GM21723 (cell line): ENCODE measurements at regions not wholly inside any gene's neighbourhood (a gene's known extent, or its start where the extent isn't known, plus 50 kb on each side); places are given as distances from the start of the nearest gene placed in this dataset.

ENCODE experiments used
- ATAC-seq: cut with Tn5 transposase; IDR thresholded peaks from one replicate; pipeline ENCODE4 v1.9.1; 2021; ENCODE audit warnings: mild to moderate bottlenecking, moderate library complexity; ENCODE audit not compliant: unreplicated experiment

DNA sequence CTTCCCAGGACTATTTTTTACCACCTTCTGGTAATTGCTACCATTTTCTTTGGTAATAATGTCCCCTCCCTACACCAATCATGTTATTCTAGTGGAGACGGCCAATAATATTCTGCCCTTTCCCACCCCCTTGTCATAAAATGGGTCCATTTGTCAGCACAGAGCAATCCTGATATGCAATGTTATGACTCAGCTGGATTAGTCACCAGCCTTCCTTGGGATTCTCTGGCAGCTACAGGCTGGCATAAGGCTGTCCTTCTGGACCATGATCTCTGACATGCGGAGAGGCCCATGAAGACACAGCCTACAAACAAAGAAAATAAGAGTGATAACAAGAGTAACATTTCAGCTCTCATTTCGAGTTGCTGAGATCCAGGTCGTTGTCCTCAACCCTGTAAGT is 222.0 kb upstream of the CPNE8 start:
- no peak for ATAC-seq

- ATAC-seq: no peak
Observed at GRCh38 chr12:39125566-39125965, 220.2 kb upstream of the CPNE8 start.

GRCh38 chr12:39124768-39125167 is 219.4 kb upstream of the CPNE8 start:
- no peak for ATAC-seq

GRCh38 chr12:39123580-39124253 is 218.3 kb upstream of the CPNE8 start:
- ATAC-seq: no peak

- ATAC-seq: no peak
Observed at GRCh38 chr12:39122562-39123204, 217.3 kb upstream of the CPNE8 start.

DNA sequence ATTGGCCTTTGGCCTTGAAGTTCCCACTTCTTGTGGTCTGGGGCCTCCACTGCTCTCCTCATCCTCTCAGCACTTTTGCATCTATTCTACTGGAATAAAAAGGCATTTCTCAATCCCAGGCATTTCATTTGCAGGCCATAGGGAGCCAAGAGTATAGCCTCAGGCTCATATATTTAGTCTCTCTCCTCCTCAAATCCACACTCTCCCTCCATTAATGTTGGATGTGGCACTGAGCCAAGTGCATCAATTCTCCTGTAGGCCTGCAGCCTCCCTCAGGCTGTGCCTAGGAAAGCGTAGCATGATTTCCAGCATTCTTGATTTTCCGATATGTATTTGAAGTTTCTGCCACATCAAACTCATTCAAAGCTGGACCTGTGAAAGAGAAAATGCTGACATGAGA is 211.5 kb upstream of the CPNE8 start:
- ATAC-seq: no peak

- ATAC-seq: no peak
Observed at GRCh38 chr12:39112064-39112463, 206.7 kb upstream of the CPNE8 start.

- ATAC-seq: no peak
Observed at GRCh38 chr12:39105111-39105510, 199.7 kb upstream of the CPNE8 start.

- ATAC-seq: peak; percentile 95
Observed at GRCh38 chr12:39103552-39104165, 198.3 kb upstream of the CPNE8 start.

GRCh38 chr12:39102474-39103209 is 197.3 kb upstream of the CPNE8 start:
- ATAC-seq: no peak

GRCh38 chr12:39095636-39096330 is 190.4 kb upstream of the CPNE8 start:
- ATAC-seq: no peak

- no peak for ATAC-seq
Observed at GRCh38 chr12:39081910-39082309, 176.5 kb upstream of the CPNE8 start.

DNA sequence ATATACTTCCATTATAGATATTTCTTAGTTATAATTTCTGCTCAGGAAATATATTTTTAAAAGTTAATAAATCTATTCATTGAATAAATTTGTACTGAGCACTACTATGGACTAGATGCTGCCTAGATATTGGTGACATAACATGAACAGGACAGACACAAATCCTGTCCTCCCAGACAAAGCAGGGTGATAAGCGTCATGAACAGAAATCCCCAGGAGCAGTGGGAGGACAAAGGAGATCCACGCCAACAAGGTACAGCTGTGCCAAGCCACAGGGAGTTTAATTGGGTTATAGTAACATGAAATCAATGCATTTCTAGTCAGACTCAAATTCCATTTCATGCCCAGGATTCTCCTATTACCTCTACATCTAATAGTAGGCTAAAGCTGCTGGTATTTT is 171.8 kb upstream of the CPNE8 start:
- ATAC-seq: no peak

DNA sequence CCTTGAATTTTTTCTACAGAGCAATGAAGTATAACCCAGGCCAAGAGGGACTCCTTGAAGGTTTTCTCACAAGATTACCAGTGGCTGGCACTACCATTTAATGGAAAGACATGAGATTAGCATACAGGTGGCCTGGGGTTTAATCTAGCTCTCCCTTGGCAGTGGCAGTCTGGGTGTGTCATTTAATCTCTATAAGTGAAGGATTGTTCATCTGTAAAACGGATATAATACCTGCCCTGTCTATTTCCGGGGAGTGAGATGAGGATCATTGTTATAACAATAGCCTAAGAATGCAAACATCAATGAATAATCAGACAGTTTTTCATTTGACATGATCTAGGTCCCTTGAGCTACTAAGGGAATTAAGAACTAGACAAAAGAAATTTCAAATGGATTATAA is 168.7 kb upstream of the CPNE8 start:
- no peak for ATAC-seq

DNA sequence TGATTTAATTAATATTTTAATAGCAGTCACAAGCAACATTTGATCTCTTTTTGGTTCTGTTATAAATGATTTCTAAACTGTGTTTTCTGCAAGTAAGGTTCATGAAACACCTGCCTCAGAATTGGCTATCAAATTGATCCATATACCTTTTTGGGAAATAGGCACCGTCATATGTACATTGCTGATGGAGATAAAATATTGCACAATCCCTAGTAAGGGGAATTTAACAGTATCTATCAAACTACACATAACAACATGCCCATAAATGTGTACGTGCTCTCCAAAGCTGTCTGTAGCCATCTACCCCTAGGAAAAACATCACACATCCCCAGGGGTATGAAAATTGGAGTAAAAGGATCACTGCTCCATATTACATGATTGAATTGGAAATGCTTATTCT is 167.3 kb upstream of the CPNE8 start:
- no peak for ATAC-seq

DNA sequence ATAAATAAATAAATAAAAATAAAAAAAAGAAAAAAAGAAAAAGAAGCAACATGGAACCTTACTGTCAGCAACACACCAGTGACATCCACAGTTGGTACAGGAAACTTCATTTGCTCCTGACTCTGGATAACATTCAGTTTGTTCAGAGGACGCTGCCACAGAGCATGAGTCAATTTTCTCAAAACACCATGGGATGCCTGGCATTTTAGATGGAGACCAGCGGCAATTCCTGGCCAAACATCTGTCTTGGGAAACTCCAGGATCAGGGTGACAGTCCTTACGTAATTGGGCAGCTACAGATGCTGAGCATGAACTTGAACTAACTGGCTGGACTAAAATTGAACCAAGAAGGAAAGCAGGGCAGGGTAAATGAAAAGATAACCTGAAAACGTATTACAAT is 166.2 kb upstream of the CPNE8 start:
- no peak for ATAC-seq

DNA sequence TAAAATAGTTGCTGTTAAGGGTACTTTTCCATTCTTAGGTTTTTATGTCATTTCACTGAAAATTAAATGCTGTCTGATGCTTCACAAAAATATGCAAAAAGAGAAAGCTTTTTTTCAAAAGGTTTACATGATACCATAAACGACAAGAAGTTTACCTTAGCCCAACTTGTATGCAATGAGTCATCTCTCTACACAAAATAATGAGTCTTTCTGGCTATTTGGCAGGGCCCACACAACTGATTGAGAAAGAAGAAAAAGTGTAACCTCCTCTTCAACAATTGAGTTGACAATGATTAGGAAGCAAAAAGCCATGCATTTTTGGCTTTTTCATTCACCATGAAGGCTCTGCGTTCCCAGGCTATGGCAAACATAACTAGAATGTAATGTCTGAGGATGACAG is 165.4 kb upstream of the CPNE8 start:
- ATAC-seq: no peak

DNA sequence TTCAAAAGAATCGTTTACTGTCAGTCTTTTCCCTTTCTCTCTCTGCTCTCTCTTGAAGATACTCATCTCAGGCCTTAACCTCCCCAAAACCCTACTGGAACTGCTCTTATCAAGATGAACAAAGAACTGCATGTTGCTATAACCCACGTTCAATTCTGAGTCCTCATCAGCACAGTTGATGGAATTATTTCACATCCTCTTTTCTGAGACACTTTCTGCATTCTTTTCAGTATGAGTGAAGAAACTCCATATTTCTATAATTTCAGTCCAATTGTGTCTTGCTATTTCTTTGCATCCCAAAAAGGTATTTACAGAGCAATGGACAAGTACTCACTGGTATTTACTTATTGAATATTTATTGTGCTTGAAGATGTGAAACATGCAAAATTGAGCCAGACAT is 160.1 kb upstream of the CPNE8 start:
- no peak for ATAC-seq

DNA sequence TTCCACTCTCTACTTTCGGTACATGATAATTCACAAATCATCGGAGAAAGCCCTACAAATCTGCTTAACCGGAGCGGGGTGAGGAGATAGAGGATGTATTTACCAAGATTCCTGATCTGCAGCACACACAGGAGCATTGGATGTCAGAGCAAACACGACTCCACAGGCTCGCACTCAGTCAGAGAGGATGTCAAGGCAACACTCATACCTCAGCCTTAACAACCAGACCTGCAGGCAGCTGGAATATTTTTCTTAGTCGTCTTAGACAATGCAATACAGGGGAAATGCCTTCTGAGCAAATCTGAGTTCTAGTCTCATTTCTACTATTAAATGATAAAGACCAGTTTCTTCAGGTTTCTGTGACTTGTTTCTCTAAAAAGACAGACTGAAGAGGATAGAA is 159.3 kb upstream of the CPNE8 start:
- ATAC-seq: no peak

GRCh38 chr12:39062266-39062996 is 157.0 kb upstream of the CPNE8 start:
- ATAC-seq: no peak

GRCh38 chr12:39061576-39061975 is 156.2 kb upstream of the CPNE8 start:
- ATAC-seq: no peak
